ENCODE measurements at regions not wholly inside any gene's neighbourhood (a gene's known extent, or its start where the extent isn't known, plus 50 kb on each side); places are given as distances from the start of the nearest gene placed in this dataset.

DNA sequence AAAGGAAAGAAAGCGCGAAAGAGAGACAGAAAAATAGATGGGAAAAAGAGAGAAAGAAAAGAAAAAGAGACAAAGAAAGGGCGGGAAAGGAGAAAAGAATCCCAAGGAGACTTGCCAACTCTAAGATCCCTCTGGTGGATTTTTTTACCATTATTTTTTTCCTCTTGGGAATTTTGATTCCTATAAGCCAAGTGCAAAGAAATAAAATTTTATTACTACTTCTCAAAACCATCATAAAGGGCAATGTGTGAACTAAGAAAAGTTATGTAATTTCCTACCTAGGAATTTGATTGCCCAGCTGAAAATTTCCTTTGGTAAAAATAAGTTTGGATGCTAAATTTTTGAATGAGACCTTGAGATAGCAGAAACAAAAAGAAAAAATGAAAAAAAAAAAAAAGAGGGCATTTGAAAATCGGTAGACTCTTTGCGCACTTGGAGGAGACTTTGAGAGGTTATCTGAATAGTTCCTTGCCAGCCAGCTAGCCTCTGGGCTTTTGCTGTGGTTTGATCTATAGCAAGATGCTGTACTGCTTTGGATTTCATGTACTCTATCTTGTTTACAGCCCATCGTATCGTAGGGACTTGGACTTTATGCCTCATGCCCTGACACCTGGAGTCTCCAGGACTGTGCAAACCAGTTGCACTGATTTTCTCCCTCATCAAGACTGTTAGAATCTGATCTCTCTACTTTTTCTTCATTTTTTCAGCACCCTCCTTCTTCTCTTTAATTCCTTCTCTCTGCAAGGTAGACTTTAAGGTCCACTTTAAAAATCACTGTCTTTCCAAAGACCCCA is 535.4 kb upstream of the MKI67 start:
- no TSS peak for BruUV-seq (replicated peaks)
- in situ Hi-C loops (cut with MboI) (no loop called here), intact Hi-C loops (cut with micrococcal nuclease) (no loop called here)
- no peaks in the 10 kb centered on the region for H3K36me3 ChIP-seq (ENCODE audit: control insufficient read depth, insufficient read depth, low read length)
- H3K4me2 ChIP-seq (ENCODE audit: insufficient read depth, low read length), result no peak overlapping the region
- H3K9me3 ChIP-seq (replicated peaks; ENCODE audit: control insufficient read depth, insufficient read depth, low read depth, low read length), result 0 out of 2 replicates have a peak, but pooled peaks cover 2% of the 10 kb centered on the region
- no peaks in the 10 kb centered on the region; a peak in 1 of 5 replicates for H3K4me1 ChIP-seq (replicated peaks in 1 of 2; ENCODE audit: control insufficient read depth in 2 of 2, insufficient read depth in 2 of 2, low read length in 2 of 2)
- H3K27me3 ChIP-seq (ENCODE audit: control insufficient read depth in 2 of 2, insufficient read depth in 2 of 2, low read length in 2 of 2), result no peaks in the 10 kb centered on the region
- no peak overlapping the region for H3K4me3 ChIP-seq
- no peaks in the 10 kb centered on the region for H3K9me1 ChIP-seq (ENCODE audit: control insufficient read depth, insufficient read depth, low read length)
- no peak for DNase-seq (ENCODE audit: extremely low read depth in 1 of 4, low spot score in 3 of 4)
- 21% methylated on average over 2 of the region's 7 CpGs for WGBS (ENCODE audit: insufficient coverage, low coverage, missing lambda C conversion rate)
- H3K9ac ChIP-seq (ENCODE audit: insufficient read depth in 1 of 2, low read depth in 2 of 2, low read length in 2 of 2), result no peak overlapping the region
- H3K27ac ChIP-seq (ENCODE audit: extremely low read depth, low read depth, low read length), result no peak overlapping the region
- ChIA-PET CTCF (ENCODE audit: low intra/inter-chr PET ratio) (no interaction called here), POLR2A (interaction anchor here (0.7 kb wide), 1 partner anchor 549 kb away, joined by 3 read pairs; no protein-coding TSS in a partner anchor)
- no peak for TF ChIP-seq FIP1L1 (IDR thresholded peaks at IDR 0.05; ENCODE audit: low read depth, low read length, poor library complexity, severe bottlenecking)
- no peak for TF ChIP-seq NRF1 (conservative IDR thresholded peaks at IDR 0.05 in 1 of 2, IDR thresholded peaks at IDR 0.05 in 1 of 2)
- TF ChIP-seq EGR1 (conservative IDR thresholded peaks at IDR 0.05), result no peak
- no peak for TF ChIP-seq STAG1 (CRISPR knock-in tag; IDR thresholded peaks at IDR 0.05; ENCODE audit: borderline replicate concordance)
- TF ChIP-seq PCBP2 (IDR thresholded peaks at IDR 0.05; ENCODE audit: low read depth, low read length, poor library complexity, severe bottlenecking), result no peak
- no peak for TF ChIP-seq HCFC1 (IDR thresholded peaks at IDR 0.05; ENCODE audit: low read depth, low read length)
- TF ChIP-seq, protein P1, sequence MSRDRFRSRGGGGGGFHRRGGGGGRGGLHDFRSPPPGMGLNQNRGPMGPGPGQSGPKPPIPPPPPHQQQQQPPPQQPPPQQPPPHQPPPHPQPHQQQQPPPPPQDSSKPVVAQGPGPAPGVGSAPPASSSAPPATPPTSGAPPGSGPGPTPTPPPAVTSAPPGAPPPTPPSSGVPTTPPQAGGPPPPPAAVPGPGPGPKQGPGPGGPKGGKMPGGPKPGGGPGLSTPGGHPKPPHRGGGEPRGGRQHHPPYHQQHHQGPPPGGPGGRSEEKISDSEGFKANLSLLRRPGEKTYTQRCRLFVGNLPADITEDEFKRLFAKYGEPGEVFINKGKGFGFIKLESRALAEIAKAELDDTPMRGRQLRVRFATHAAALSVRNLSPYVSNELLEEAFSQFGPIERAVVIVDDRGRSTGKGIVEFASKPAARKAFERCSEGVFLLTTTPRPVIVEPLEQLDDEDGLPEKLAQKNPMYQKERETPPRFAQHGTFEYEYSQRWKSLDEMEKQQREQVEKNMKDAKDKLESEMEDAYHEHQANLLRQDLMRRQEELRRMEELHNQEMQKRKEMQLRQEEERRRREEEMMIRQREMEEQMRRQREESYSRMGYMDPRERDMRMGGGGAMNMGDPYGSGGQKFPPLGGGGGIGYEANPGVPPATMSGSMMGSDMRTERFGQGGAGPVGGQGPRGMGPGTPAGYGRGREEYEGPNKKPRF (IDR thresholded peaks at IDR 0.05; ENCODE audit: low read depth, low read length), result no peak
- TF ChIP-seq, protein P2, sequence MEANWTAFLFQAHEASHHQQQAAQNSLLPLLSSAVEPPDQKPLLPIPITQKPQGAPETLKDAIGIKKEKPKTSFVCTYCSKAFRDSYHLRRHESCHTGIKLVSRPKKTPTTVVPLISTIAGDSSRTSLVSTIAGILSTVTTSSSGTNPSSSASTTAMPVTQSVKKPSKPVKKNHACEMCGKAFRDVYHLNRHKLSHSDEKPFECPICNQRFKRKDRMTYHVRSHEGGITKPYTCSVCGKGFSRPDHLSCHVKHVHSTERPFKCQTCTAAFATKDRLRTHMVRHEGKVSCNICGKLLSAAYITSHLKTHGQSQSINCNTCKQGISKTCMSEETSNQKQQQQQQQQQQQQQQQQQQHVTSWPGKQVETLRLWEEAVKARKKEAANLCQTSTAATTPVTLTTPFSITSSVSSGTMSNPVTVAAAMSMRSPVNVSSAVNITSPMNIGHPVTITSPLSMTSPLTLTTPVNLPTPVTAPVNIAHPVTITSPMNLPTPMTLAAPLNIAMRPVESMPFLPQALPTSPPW (CRISPR knock-in tag; IDR thresholded peaks at IDR 0.05), result no peak
- TF ChIP-seq ARNT (IDR thresholded peaks at IDR 0.05), result no peak
- TF ChIP-seq ZNF121 (CRISPR knock-in tag; conservative IDR thresholded peaks at IDR 0.05), result no peak
- no peak for TF ChIP-seq NFRKB (IDR thresholded peaks at IDR 0.05; ENCODE audit: low read depth)
- TF ChIP-seq ZNF197 (CRISPR knock-in tag; IDR thresholded peaks at IDR 0.05; ENCODE audit: low read depth), result no peak
- no peak for TF ChIP-seq ZC3H4 (CRISPR knock-in tag; IDR thresholded peaks at IDR 0.05; ENCODE audit: borderline replicate concordance)
- TF ChIP-seq, protein P3, sequence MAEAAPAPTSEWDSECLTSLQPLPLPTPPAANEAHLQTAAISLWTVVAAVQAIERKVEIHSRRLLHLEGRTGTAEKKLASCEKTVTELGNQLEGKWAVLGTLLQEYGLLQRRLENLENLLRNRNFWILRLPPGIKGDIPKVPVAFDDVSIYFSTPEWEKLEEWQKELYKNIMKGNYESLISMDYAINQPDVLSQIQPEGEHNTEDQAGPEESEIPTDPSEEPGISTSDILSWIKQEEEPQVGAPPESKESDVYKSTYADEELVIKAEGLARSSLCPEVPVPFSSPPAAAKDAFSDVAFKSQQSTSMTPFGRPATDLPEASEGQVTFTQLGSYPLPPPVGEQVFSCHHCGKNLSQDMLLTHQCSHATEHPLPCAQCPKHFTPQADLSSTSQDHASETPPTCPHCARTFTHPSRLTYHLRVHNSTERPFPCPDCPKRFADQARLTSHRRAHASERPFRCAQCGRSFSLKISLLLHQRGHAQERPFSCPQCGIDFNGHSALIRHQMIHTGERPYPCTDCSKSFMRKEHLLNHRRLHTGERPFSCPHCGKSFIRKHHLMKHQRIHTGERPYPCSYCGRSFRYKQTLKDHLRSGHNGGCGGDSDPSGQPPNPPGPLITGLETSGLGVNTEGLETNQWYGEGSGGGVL (CRISPR knock-in tag; IDR thresholded peaks at IDR 0.05), result no peak
- no peak for TF ChIP-seq CBX3 (IDR thresholded peaks at IDR 0.05; ENCODE audit: borderline replicate concordance in 1 of 2, low read length in 2 of 2)
- no peak for TF ChIP-seq ZNF445 (CRISPR knock-in tag; IDR thresholded peaks at IDR 0.05; ENCODE audit: low read depth)
- TF ChIP-seq TCF3 (CRISPR knock-in tag; IDR thresholded peaks at IDR 0.05), result no peak
- TF ChIP-seq SREBF1 (IDR thresholded peaks at IDR 0.05; ENCODE audit: borderline replicate concordance, low read depth, low read length), result no peak
- no peak overlapping the region for H2AFZ ChIP-seq (ENCODE audit: low read depth, low read length)
- no peak for FAIRE-seq
- H3K79me2 ChIP-seq (ENCODE audit: control insufficient read depth, insufficient read depth, low read length), result no peaks in the 10 kb centered on the region
- H4K20me1 ChIP-seq (replicated peaks; ENCODE audit: control insufficient read depth, insufficient read depth, low read length), result no peaks in the 10 kb centered on the region
- no peak for ATAC-seq

Measured in K562 (cell line).